VCaP (cell line): ENCODE measurements at regions not wholly inside any gene's neighbourhood (a gene's known extent, or its start where the extent isn't known, plus 50 kb on each side); places are given as distances from the start of the nearest gene placed in this dataset.

Experiments used
- H3K27ac ChIP-seq: fragments of 450-650 bp; 2 replicates; pipeline ENCODE4 v1.5.1; 2017
- CTCF ChIP-seq: fragments of 450-650 bp; conservative IDR thresholded peaks from 2 replicates; pipeline ENCODE4 v1.5.1; 2017; ENCODE audit warnings: mild to moderate bottlenecking, moderate library complexity

DNA sequence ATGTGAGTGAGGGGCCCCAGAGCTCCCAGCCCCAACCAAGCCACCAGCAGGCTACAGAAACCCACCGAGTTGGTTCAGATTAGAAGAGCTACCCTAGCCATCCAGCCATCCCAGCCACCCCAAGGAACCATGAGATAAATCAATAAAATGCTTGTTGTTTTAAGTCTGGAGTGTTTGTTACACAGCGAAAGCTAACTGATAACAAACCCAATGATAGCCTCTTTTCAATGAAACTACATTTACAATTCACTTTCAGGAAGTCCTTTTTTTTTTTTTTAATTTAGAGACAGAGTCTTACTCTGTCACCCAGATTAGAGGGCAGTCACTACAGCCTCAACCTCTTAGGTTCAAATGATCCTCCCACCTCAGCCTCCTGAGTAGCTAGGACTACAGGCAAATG, 215.0 kb upstream of the ZFHX3 start:
- TF ChIP-seq CTCF = no peak
- H3K27ac ChIP-seq = no peak overlapping the region

GRCh38 chr16:73255031-73255430, 207.1 kb upstream of the ZFHX3 start:
- TF ChIP-seq CTCF = no peak

GRCh38 chr16:73253922-73254480, 206.1 kb upstream of the ZFHX3 start:
- no peak for TF ChIP-seq CTCF
- no peak overlapping the region for H3K27ac ChIP-seq

More at GRCh38 chr16:73255031-73255430, 207.1 kb upstream of the ZFHX3 start:
- H3K27ac ChIP-seq = no peak overlapping the region

GRCh38 chr16:73252446-73252845, 204.5 kb upstream of the ZFHX3 start:
- no peak for TF ChIP-seq CTCF
- no peak overlapping the region for H3K27ac ChIP-seq

- no peak for TF ChIP-seq CTCF
- no peak overlapping the region for H3K27ac ChIP-seq
Observed at GRCh38 chr16:73251608-73252007, 203.7 kb upstream of the ZFHX3 start.

DNA sequence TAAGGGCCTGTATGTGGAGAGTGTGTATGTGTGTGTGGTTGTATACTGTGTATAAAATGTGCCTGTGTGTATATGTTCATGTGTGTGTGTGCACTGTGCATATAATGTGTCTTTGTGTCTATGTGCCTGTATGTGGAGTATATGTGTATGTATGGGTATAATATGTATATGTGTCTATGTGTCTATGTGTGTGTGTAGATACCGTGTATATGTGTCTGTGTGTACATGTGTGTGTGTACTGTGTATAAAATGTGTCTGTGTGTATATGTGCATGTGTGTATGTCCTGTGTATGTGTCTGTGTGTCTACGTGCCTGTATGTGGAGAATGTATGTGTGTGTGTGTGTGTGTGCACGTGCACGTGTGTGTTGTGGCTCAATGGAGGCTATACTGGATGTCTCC, 200.4 kb upstream of the ZFHX3 start:
- H3K27ac ChIP-seq = no peak overlapping the region
- no peak for TF ChIP-seq CTCF

GRCh38 chr16:73240920-73241319, 193.0 kb upstream of the ZFHX3 start:
- no peak overlapping the region for H3K27ac ChIP-seq
- no peak for TF ChIP-seq CTCF
